Endothelial cell (in vitro differentiated cells): ENCODE measurements at regions not wholly inside any gene's neighbourhood (a gene's known extent, or its start where the extent isn't known, plus 50 kb on each side); places are given as distances from the start of the nearest gene placed in this dataset.

ENCODE experiments used
- DNase-seq: peaks from one replicate; pipeline ENCODE4 v3.0.0; 2021; ENCODE audit warnings: low spot score
- H3K27ac Mint-ChIP-seq: one replicate; pipeline ENCODE4 v1.8.0; 2021; ENCODE audit warnings: mixed read lengths, inconsistent platforms; ENCODE audit not compliant: unreplicated experiment
- H3K27me3 Mint-ChIP-seq: one replicate; pipeline ENCODE4 v1.8.0; 2021; ENCODE audit warnings: mild to moderate bottlenecking, moderate library complexity, mixed read lengths, inconsistent platforms; ENCODE audit not compliant: unreplicated experiment
- H3K36me3 Mint-ChIP-seq: one replicate; pipeline ENCODE4 v1.8.0; 2021; ENCODE audit warnings: mild to moderate bottlenecking, low read depth, mixed read lengths, inconsistent platforms; ENCODE audit not compliant: unreplicated experiment
- H3K4me1 Mint-ChIP-seq: one replicate; pipeline ENCODE4 v1.8.0; 2021; ENCODE audit warnings: mild to moderate bottlenecking, mixed read lengths, inconsistent platforms; ENCODE audit not compliant: unreplicated experiment
- H3K4me3 Mint-ChIP-seq: one replicate; pipeline ENCODE4 v1.8.0; 2021; ENCODE audit warnings: mild to moderate bottlenecking, mixed read lengths, inconsistent platforms; ENCODE audit not compliant: unreplicated experiment
- H3K9me3 Mint-ChIP-seq: one replicate; pipeline ENCODE4 v1.8.0; 2021; ENCODE audit warnings: mixed read lengths, inconsistent platforms; ENCODE audit not compliant: unreplicated experiment
- CTCF ChIP-seq: fragments of 200-600 bp; sonication (generic); IDR thresholded peaks from one replicate; pipeline ENCODE4 v1.5.0; 2021; ENCODE audit warnings: antibody characterized with exemption; ENCODE audit not compliant: unreplicated experiment

- no peak for TF ChIP-seq CTCF
- DNase-seq = no peak
- no peak overlapping the region for H3K27ac Mint-ChIP-seq
- peaks cover 5% of the 10 kb centered on the region for H3K9me3 Mint-ChIP-seq
- no peak overlapping the region for H3K4me3 Mint-ChIP-seq
- H3K4me1 Mint-ChIP-seq = peaks cover 4% of the 10 kb centered on the region
- H3K36me3 Mint-ChIP-seq = peaks cover 6% of the 10 kb centered on the region
- peaks cover 9% of the 10 kb centered on the region for H3K27me3 Mint-ChIP-seq
Measured at GRCh38 chr9:129506041-129506440, 114.9 kb downstream of the C9orf50 start.

- Mint-ChIP-seq H3K4me3 (no peak overlapping the region), H3K9me3 (peaks cover 5% of the 10 kb centered on the region), H3K36me3 (peaks cover 3% of the 10 kb centered on the region), H3K27ac (no peak overlapping the region), H3K4me1 (peaks cover 8% of the 10 kb centered on the region), H3K27me3 (peaks cover 7% of the 10 kb centered on the region)
- no peak for TF ChIP-seq CTCF
- DNase-seq = no peak
Measured at GRCh38 chr9:129505270-129505902, 115.5 kb downstream of the C9orf50 start.

DNA sequence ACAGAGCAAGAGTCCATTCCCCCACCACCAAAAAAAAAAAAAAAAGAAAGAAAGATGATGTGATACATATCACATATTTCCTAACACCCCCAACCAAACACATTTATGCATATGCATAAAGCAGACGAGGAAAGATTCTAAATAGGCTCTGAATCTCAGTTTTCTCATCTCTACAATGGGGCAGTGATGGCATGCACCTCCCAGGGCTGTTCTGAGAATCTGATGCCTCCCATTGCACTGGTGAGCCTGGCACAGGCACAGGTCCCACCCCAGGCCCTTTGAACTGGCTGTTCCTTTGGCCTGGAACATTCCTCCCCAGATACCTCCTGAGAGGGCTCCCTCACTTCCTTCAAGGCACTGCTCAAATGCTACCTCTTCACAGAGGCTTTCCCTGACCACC lies 116.5 kb downstream of the C9orf50 start:
- peaks cover 3% of the 10 kb centered on the region for H3K9me3 Mint-ChIP-seq
- no peak for DNase-seq
- TF ChIP-seq CTCF = no peak
- H3K27me3 Mint-ChIP-seq = peaks cover 7% of the 10 kb centered on the region
- peaks cover 10% of the 10 kb centered on the region for H3K4me1 Mint-ChIP-seq
- H3K36me3 Mint-ChIP-seq = peaks cover 3% of the 10 kb centered on the region
- no peak overlapping the region for H3K27ac Mint-ChIP-seq
- peak overlapping the region; percentile 26 for H3K4me3 Mint-ChIP-seq

GRCh38 chr9:129501771-129502319 lies 119.1 kb downstream of the C9orf50 start:
- peaks cover 10% of the 10 kb centered on the region for H3K36me3 Mint-ChIP-seq
- no peak for TF ChIP-seq CTCF
- H3K27ac Mint-ChIP-seq = no peak overlapping the region
- H3K9me3 Mint-ChIP-seq = no peaks in the 10 kb centered on the region
- H3K4me1 Mint-ChIP-seq = peaks cover 21% of the 10 kb centered on the region
- H3K4me3 Mint-ChIP-seq = no peak overlapping the region
- H3K27me3 Mint-ChIP-seq = peaks cover 16% of the 10 kb centered on the region
- no peak for DNase-seq
